ENCODE measurements at regions not wholly inside any gene's neighbourhood (a gene's known extent, or its start where the extent isn't known, plus 50 kb on each side); places are given as distances from the start of the nearest gene placed in this dataset.
"Not testable (repeated sequence)": the region's sequence is repeated elsewhere in the genome, so short reads cannot be mapped to it uniquely, and the experiment has no call there.

DNA sequence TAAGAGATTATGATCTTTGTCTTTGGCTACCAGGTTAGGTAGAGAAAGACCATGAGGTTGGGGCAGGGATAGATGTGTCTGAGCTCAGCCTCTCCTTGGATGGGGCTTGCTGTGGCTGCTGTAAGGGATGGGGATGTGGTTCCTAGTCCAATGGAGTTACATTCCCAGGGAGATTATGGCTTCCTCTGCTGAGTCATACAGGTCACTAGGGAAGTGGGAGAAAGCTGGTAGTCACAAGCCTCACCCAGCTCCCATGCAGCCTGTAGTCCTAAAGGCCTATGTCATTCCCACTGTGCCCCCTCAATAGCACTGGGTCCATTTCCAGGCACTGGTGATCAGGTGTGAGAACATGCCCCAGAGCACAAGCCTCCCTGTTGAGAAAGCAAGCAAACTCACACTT, 70.6 kb upstream of the CENPE start:
- H3K36me3 ChIP-seq (ENCODE audit: control insufficient read depth in 2 of 2, extremely low read depth in 1 of 2, insufficient read depth in 2 of 2, low read length in 2 of 2), result no peaks in the 10 kb centered on the region
- DNase-seq (ENCODE audit: low read depth, low spot score) (no peak), FAIRE-seq (no peak)
- H3K27ac ChIP-seq (ENCODE audit: control insufficient read depth, insufficient read depth, low read length), result no peak overlapping the region
- no peaks in the 10 kb centered on the region for H3K79me2 ChIP-seq (ENCODE audit: control insufficient read depth, insufficient read depth, low read length)
- no peaks in the 10 kb centered on the region for H3K27me3 ChIP-seq (ENCODE audit: control insufficient read depth, extremely low read depth, insufficient read depth, low read length)
- no peaks in the 10 kb centered on the region for H3K9me3 ChIP-seq (ENCODE audit: control insufficient read depth, low read depth, low read length)
- no peaks in the 10 kb centered on the region for H3K9me1 ChIP-seq (ENCODE audit: control insufficient read depth, extremely low read depth, insufficient read depth, low read length)
- TF ChIP-seq, protein P1, sequence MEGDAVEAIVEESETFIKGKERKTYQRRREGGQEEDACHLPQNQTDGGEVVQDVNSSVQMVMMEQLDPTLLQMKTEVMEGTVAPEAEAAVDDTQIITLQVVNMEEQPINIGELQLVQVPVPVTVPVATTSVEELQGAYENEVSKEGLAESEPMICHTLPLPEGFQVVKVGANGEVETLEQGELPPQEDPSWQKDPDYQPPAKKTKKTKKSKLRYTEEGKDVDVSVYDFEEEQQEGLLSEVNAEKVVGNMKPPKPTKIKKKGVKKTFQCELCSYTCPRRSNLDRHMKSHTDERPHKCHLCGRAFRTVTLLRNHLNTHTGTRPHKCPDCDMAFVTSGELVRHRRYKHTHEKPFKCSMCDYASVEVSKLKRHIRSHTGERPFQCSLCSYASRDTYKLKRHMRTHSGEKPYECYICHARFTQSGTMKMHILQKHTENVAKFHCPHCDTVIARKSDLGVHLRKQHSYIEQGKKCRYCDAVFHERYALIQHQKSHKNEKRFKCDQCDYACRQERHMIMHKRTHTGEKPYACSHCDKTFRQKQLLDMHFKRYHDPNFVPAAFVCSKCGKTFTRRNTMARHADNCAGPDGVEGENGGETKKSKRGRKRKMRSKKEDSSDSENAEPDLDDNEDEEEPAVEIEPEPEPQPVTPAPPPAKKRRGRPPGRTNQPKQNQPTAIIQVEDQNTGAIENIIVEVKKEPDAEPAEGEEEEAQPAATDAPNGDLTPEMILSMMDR (optimal IDR thresholded peaks at IDR 0.05 in 1 of 3, IDR thresholded peaks at IDR 0.05 in 1 of 3, conservative IDR thresholded peaks at IDR 0.05 in 1 of 3; ENCODE audit: extremely low read depth in 1 of 3, insufficient read depth in 2 of 3, low read length in 3 of 3), result no peak
- no peak for TF ChIP-seq EZH2 (IDR thresholded peaks at IDR 0.05; ENCODE audit: low read length)
- no peak overlapping the region for H3K4me2 ChIP-seq (ENCODE audit: control insufficient read depth, extremely low read depth, insufficient read depth, low read depth, low read length)
- dilution Hi-C loops (cut with MboI; ENCODE audit: extremely low pct_ligation_motif_present, low sequenced_read_pairs), result no loop called here
- H2AFZ ChIP-seq (ENCODE audit: control insufficient read depth, low read length), result no peak overlapping the region
- H3K9ac ChIP-seq (ENCODE audit: control insufficient read depth, extremely low read depth, insufficient read depth, low read length), result no peak overlapping the region
- no peaks in the 10 kb centered on the region for H3K4me1 ChIP-seq (ENCODE audit: control insufficient read depth, extremely low read depth, insufficient read depth, low read length)
- no peak overlapping the region for H3K4me3 ChIP-seq (ENCODE audit: control insufficient read depth in 2 of 3, extremely low read depth in 1 of 3, insufficient read depth in 2 of 3, low read depth in 1 of 3, low read length in 3 of 3)
- no peaks in the 10 kb centered on the region for H4K20me1 ChIP-seq (ENCODE audit: control insufficient read depth, extremely low read depth, insufficient read depth, low read length)

DNA sequence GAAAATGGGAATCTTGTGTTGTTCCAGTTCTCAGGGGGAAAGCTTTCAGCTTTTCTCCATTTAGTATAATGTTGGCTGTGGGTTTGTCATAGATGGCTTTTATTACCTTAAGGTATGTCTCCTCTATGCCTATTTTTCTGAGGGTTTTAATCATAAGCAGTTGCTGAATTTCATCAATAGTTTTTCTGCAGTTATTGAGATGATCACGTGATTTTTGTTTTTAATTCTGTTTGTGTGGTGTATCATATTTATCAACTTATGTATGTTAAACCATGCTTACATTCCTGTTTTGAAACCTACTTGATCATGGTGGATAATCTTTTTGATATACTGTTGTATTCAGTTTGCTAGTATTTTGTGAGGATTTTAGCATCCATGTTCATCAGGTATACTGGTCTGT, 66.8 kb upstream of the CENPE start:
- TF ChIP-seq, protein P1 (optimal IDR thresholded peaks at IDR 0.05 in 1 of 3, IDR thresholded peaks at IDR 0.05 in 1 of 3, conservative IDR thresholded peaks at IDR 0.05 in 1 of 3; ENCODE audit: extremely low read depth in 1 of 3, insufficient read depth in 2 of 3, low read length in 3 of 3), result no peak
- TF ChIP-seq EZH2 (IDR thresholded peaks at IDR 0.05; ENCODE audit: low read length), result no peak
- dilution Hi-C loops (cut with MboI; ENCODE audit: extremely low pct_ligation_motif_present, low sequenced_read_pairs), result no loop called here
- H3K27me3 ChIP-seq (ENCODE audit: control insufficient read depth, extremely low read depth, insufficient read depth, low read length), result no peaks in the 10 kb centered on the region

DNA sequence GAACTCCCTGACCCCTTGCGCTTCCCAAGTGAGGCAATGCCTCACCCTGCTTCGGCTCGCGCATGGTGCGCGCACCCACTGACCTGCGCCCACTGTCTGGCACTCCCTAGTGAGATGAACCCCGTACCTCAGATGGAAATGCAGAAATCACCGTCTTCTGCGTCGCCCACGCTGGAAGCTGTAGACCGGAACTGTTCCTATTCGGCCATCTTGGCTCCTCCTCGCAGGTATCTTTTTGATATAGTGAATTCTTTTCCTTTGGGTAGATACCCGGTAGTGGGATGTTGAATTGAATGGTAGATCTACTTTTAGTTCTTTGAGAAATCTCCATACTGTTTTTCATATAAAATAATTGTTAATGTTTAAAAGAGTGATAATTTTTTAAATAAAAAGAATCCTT, 57.9 kb upstream of the CENPE start:
- H2AFZ ChIP-seq (ENCODE audit: control insufficient read depth, low read length); dilution Hi-C loops (cut with MboI; ENCODE audit: extremely low pct_ligation_motif_present, low sequenced_read_pairs); H3K27me3 ChIP-seq (ENCODE audit: control insufficient read depth, extremely low read depth, insufficient read depth, low read length); H3K9me1 ChIP-seq (ENCODE audit: control insufficient read depth, extremely low read depth, insufficient read depth, low read length); H3K4me2 ChIP-seq (ENCODE audit: control insufficient read depth, extremely low read depth, insufficient read depth, low read depth, low read length); FAIRE-seq; H3K9ac ChIP-seq (ENCODE audit: control insufficient read depth, extremely low read depth, insufficient read depth, low read length); H4K20me1 ChIP-seq (ENCODE audit: control insufficient read depth, extremely low read depth, insufficient read depth, low read length); H3K79me2 ChIP-seq (ENCODE audit: control insufficient read depth, insufficient read depth, low read length); H3K36me3 ChIP-seq (ENCODE audit: control insufficient read depth in 2 of 2, extremely low read depth in 1 of 2, insufficient read depth in 2 of 2, low read length in 2 of 2); H3K27ac ChIP-seq (ENCODE audit: control insufficient read depth, insufficient read depth, low read length); H3K4me3 ChIP-seq (ENCODE audit: control insufficient read depth in 2 of 3, extremely low read depth in 1 of 3, insufficient read depth in 2 of 3, low read depth in 1 of 3, low read length in 3 of 3); DNase-seq (ENCODE audit: low read depth, low spot score); H3K4me1 ChIP-seq (ENCODE audit: control insufficient read depth, extremely low read depth, insufficient read depth, low read length); H3K9me3 ChIP-seq (ENCODE audit: control insufficient read depth, low read depth, low read length): not testable (repeated sequence)

More for the DNA sequence above, 66.8 kb upstream of the CENPE start:
- Histone ChIP-seq H4K20me1 (ENCODE audit: control insufficient read depth, extremely low read depth, insufficient read depth, low read length) (no peaks in the 10 kb centered on the region), H3K4me3 (ENCODE audit: control insufficient read depth in 2 of 3, extremely low read depth in 1 of 3, insufficient read depth in 2 of 3, low read depth in 1 of 3, low read length in 3 of 3) (no peak overlapping the region), H3K4me1 (ENCODE audit: control insufficient read depth, extremely low read depth, insufficient read depth, low read length) (no peaks in the 10 kb centered on the region), H2AFZ (ENCODE audit: control insufficient read depth, low read length) (no peak overlapping the region), H3K4me2 (ENCODE audit: control insufficient read depth, extremely low read depth, insufficient read depth, low read depth, low read length) (no peak overlapping the region), H3K79me2 (ENCODE audit: control insufficient read depth, insufficient read depth, low read length) (no peaks in the 10 kb centered on the region), H3K9me1 (ENCODE audit: control insufficient read depth, extremely low read depth, insufficient read depth, low read length) (no peaks in the 10 kb centered on the region), H3K36me3 (ENCODE audit: control insufficient read depth in 2 of 2, extremely low read depth in 1 of 2, insufficient read depth in 2 of 2, low read length in 2 of 2) (no peaks in the 10 kb centered on the region), H3K9me3 (ENCODE audit: control insufficient read depth, low read depth, low read length) (no peaks in the 10 kb centered on the region), H3K9ac (ENCODE audit: control insufficient read depth, extremely low read depth, insufficient read depth, low read length) (no peak overlapping the region), H3K27ac (ENCODE audit: control insufficient read depth, insufficient read depth, low read length) (no peak overlapping the region)
- DNase-seq (ENCODE audit: low read depth, low spot score), result no peak
- no peak for FAIRE-seq
